NCI-H2081 treated with DMSO at 0.1 percent for 48 hours (cell line): ENCODE measurements at regions not wholly inside any gene's neighbourhood (a gene's known extent, or its start where the extent isn't known, plus 50 kb on each side); places are given as distances from the start of the nearest gene placed in this dataset.

Source experiments
- DNase-seq: peaks from one replicate; lab custom pipeline; 2025; lab: John Stamatoyannopoulos, UW

- DNase-seq, result no peak
These were observed 181.4 kb downstream of the GRB14 start for GRCh38 chr2:164439885-164440284.

- no peak for DNase-seq
These were observed 182.0 kb downstream of the GRB14 start for GRCh38 chr2:164439235-164439634.

- DNase-seq, result no peak
These were observed 182.6 kb downstream of the GRB14 start for GRCh38 chr2:164438490-164439205.

- no peak for DNase-seq
These were observed 185.2 kb downstream of the GRB14 start for GRCh38 chr2:164436131-164436530.

GRCh38 chr2:164430166-164430783, 191.0 kb downstream of the GRB14 start:
- peak; percentile 35 for DNase-seq

GRCh38 chr2:164429354-164429753, 191.9 kb downstream of the GRB14 start:
- DNase-seq, result no peak

GRCh38 chr2:164427111-164427510, 194.2 kb downstream of the GRB14 start:
- DNase-seq, result no peak

GRCh38 chr2:164420787-164421186, 200.5 kb downstream of the GRB14 start:
- no peak for DNase-seq

- no peak for DNase-seq
These were observed 208.5 kb downstream of the GRB14 start for GRCh38 chr2:164412831-164413230.

- DNase-seq, result no peak
These were observed 231.9 kb downstream of the GRB14 start for GRCh38 chr2:164389411-164389810.

- no peak for DNase-seq
These were observed 232.8 kb downstream of the GRB14 start for GRCh38 chr2:164388511-164388910.

GRCh38 chr2:164386231-164386630, 235.1 kb downstream of the GRB14 start:
- no peak for DNase-seq

GRCh38 chr2:164384434-164384833, 236.8 kb downstream of the GRB14 start:
- DNase-seq, result no peak

GRCh38 chr2:164371916-164372315, 249.4 kb downstream of the GRB14 start:
- no peak for DNase-seq

- no peak for DNase-seq
These were observed 251.9 kb downstream of the GRB14 start for GRCh38 chr2:164369366-164369765.

GRCh38 chr2:164368896-164369295, 252.4 kb downstream of the GRB14 start:
- DNase-seq, result no peak

- no peak for DNase-seq
These were observed 257.6 kb downstream of the GRB14 start for GRCh38 chr2:164363646-164364045.

- no peak for DNase-seq
These were observed 269.7 kb downstream of the GRB14 start for GRCh38 chr2:164351536-164351935.

GRCh38 chr2:164335947-164336346, 285.3 kb downstream of the GRB14 start:
- peak; percentile 9 for DNase-seq

- DNase-seq, result no peak
These were observed 286.2 kb downstream of the GRB14 start for GRCh38 chr2:164335128-164335527.

GRCh38 chr2:164328310-164328709, 293.0 kb downstream of the GRB14 start:
- no peak for DNase-seq

GRCh38 chr2:164323978-164324377, 297.3 kb downstream of the GRB14 start:
- no peak for DNase-seq

GRCh38 chr2:164314148-164314547, 307.1 kb downstream of the GRB14 start:
- no peak for DNase-seq

- no peak for DNase-seq
These were observed 314.4 kb downstream of the GRB14 start for GRCh38 chr2:164306872-164307271.
